Caki2 (cell line): ENCODE measurements at regions not wholly inside any gene's neighbourhood (a gene's known extent, or its start where the extent isn't known, plus 50 kb on each side); places are given as distances from the start of the nearest gene placed in this dataset.

Experiments
- DNase-seq: peaks from one replicate; pipeline ENCODE4 v3.0.0-alpha.2; 2015; ENCODE audit warnings: low read depth
- in situ Hi-C: cut with HindIII; loops from 2 replicates; pipeline ENCODE4 v1.10.0; 2016; ENCODE audit warnings: low sequenced_read_pairs, low pct_unique_long_range_greater_than_20kb, mixed read lengths

- in situ Hi-C loops = no loop called here
- DNase-seq = no peak
Observed at GRCh38 chr12:29838768-29839167, 55.0 kb upstream of the TMTC1 start.
